HG03469 (cell line): ENCODE measurements at regions not wholly inside any gene's neighbourhood (a gene's known extent, or its start where the extent isn't known, plus 50 kb on each side); places are given as distances from the start of the nearest gene placed in this dataset.
"Not testable (repeated sequence)": the region's sequence is repeated elsewhere in the genome, so short reads cannot be mapped to it uniquely, and the experiment has no call there.

Experiments used
- ATAC-seq: cut with Tn5 transposase; IDR thresholded peaks from one replicate; pipeline ENCODE4 v1.9.1; 2021; ENCODE audit warnings: mild to moderate bottlenecking, moderate library complexity, moderate number of reproducible peaks; ENCODE audit not compliant: unreplicated experiment

DNA sequence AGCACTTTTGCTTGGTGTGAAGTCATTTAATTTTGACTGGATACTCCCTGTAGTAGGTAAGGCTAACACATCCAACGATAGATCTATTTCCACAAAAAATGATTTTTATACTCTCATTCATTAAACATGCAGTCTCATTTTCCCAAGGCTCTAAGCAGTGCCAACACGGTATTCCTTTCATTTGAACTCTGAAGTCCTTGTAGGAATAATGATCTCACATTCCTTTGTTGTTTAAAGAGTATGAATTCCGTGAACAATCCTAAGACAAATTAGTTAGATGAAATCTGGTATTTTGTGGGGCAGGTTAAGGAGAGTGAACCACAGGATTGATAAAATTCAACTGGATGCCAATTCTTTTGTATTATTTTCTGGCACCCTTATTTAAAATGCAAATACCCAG, 66.6 kb downstream of the LACC1 start:
- ATAC-seq = no peak

DNA sequence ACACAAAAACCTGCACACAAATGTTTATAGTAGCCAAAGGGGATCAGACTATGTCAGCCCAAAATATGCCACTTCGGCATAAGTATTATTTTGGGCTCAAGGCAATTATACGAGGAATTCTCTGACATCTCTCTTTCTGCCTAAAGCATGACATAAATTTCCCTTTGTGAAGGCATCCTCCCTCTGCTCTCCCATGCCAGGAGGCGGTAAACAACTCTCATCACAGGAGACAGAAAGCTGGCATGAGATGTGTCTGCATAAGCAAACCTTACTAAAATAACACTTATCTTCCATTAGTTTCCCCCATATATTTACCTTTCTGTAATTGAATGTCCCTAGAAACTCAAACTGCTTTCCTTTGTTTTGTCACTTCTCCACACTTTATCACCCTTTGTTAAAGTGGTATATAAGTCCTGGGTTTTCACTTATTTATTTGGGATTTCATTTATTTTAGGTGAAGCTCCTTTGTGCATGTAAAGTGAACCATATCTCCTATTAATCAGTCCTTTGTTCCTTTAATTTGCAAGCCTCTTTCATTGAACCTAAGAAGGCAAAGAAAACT, 68.3 kb downstream of the LACC1 start:
- ATAC-seq = no peak

DNA sequence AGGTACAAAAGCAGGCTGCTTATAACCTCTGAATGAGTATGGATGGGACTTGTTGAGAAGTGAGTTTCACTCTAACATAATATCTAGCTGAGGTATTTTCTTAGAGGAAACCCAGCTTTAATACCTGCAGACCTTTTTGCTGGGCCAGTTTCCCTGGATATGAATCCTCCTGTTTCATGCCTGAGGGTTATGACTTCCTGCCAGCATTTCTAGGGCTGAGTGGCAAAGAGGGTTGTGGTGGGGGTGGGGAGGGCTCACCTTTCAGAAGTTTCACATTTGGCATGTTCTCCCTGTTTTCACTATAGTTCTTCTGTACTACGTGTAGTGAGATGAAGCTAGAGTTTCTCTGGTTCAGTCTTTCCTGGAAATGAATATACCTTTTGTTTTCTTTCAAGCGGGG, 73.7 kb downstream of the LACC1 start:
- no peak for ATAC-seq

DNA sequence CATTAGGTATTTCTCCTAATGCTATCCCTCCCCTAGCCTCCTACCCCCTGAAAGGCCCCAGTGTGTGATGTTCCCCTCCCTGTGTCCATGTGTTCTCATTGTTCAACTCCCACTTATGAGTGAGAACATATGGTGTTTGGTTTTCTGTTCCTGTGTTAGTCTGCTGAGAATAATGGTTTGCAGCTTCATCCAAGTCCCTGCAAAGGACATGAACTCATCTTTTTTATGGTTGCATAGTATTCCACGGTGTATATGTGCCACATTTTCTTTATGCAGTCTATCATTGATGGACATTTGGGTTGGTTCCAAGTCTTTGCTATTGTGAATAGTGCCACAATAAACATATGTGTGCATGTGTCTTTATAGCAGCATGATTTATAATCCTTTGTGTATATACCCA, 77.3 kb downstream of the LACC1 start:
- not testable (repeated sequence) for ATAC-seq

DNA sequence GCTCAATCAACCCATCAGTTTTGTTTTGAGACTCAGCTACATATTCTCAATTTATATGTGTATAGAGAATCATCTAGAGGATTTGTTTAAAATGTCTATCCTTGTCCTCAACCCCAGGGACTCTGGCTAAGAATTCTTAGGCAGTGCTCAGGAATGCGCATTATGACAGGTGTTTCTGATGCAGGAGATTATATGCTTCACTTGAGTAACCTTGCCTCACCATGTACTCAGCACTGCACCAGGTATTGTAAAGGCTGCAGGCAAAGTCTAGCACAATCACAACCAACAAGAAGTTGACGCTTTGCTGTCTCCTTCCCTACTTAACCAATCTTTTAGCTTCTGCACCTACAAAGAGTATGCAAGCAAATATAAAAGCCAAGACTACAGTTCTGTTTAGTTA, 79.6 kb downstream of the LACC1 start:
- ATAC-seq = no peak

DNA sequence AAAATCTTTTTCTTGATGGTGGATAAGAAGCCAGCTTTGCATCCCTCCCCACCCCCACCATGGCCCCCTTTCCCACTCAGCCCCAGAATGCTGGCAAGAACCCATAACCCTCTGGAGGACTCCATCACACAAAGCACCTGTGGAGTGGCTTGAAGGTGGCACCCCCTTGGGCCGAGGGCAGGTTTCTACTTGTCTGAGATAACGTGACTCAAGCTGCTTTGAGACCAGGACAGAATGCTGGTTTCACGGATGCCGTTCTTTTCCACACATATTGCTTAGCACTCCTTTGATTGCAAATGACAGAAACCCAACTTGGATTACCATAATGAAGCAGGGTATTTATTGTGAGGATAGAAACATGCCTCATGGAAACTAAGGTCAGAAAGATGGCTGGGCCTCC, 82.2 kb downstream of the LACC1 start:
- ATAC-seq = no peak

DNA sequence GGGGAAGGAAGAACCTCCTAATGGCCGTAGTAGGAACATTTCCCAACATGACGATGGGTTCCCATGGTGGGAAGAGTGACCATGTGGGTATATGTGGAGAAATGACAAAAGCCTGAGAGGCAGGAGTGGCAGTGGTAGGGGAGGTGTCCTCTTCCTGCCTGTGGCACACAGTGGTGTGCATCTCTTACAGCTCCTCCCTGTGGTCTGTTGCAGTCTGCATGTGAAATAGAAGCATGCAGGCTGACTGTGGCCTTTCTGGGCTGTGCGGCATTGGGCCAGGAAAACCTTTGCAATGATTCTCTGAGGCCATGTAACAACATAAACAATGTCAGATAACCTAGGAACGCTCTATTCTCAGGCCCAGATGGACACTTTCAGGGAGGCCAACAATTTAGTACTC, 84.0 kb downstream of the LACC1 start:
- no peak for ATAC-seq

DNA sequence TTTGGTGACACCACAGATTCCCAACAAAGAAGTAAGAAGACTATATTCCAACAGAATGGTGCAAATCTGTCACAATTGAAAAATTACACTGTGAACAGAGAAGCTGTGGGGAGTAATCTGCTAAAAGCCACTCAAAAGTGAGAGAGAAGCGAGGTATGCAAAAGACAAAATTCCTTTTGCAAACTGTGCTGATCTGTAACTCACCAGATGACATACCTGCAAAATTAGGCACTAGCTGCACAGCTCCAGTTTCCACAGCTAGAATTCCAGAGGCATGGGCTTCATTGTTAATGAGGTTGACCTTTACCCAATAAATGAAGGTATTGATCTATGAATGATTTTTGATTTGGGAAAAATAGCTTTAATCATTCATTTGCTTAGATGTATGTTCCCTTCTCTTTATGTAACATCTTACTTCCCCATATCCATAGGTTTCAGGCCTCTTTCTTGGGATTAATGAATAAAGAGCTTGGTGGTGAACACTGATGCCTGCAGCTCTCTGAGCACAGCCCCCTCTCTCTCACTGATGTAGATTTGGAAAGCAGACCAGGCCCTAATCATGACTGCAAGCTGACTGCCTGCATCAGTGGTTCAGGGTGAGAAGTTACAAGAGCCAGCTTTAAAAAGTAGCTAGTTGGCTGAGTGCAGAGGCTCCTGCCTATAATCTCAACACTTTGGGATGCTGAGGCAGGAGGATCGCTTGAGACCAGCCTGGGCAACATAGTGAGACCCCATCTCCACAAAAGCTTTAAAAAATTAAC, 85.2 kb downstream of the LACC1 start:
- no peak for ATAC-seq

DNA sequence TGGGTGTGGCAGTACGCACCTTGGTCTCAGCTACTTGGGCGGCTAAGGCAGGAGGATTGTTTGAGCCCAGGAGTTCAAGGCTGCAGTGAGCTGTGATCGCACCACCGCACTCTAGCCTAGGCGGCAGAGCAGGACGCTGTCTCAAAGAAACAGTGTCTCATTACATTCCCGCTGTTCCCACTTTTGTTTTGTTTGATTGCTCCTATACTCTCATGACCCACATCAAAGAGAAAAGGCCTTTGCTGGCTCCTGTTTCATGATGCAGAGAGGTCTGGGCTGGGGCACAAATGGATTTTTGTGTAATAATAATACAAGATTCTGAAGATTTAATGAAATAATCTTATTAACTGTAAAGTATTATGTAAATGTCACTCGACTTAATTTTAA, 85.7 kb downstream of the LACC1 start:
- ATAC-seq = no peak

DNA sequence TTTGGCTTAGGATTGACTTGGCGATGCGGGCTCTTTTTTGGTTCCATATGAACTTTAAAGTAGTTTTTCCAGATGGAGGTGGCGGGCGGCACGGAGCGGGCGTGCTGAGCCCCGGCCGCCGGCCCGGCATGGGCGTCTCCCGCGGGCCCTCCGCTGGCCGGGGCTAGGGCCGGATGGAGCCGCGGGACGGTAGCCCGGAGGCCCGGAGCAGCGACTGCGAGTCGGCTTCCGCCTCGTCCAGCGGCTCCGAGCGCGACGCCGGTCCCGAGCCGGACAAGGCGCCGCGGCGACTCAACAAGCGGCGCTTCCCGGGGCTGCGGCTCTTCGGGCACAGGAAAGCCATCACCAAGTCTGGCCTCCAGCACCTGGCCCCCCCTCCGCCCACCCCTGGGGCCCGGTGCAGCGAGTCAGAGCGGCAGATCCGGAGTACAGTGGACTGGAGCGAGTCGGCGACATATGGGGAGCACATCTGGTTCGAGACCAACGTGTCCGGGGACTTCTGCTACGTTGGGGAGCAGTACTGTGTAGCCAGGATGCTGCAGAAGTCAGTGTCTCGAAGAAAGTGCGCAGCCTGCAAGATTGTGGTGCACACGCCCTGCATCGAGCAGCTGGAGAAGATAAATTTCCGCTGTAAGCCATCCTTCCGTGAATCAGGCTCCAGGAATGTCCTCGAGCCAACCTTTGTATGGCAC, 88.7 kb downstream of the LACC1 start:
- not testable (repeated sequence) for ATAC-seq

DNA sequence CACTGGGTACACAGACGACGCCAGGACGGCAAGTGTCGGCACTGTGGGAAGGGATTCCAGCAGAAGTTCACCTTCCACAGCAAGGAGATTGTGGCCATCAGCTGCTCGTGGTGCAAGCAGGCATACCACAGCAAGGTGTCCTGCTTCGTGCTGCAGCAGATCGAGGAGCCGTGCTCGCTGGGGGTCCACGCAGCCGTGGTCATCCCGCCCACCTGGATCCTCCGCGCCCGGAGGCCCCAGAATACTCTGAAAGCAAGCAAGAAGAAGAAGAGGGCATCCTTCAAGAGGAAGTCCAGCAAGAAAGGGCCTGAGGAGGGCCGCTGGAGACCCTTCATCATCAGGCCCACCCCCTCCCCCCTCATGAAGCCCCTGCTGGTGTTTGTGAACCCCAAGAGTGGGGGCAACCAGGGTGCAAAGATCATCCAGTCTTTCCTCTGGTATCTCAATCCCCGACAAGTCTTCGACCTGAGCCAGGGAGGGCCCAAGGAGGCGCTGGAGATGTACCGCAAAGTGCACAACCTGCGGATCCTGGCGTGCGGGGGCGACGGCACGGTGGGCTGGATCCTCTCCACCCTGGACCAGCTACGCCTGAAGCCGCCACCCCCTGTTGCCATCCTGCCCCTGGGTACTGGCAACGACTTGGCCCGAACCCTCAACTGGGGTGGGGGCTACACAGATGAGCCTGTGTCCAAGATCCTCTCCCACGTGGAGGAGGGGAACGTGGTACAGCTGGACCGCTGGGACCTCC, 89.4 kb downstream of the LACC1 start:
- ATAC-seq = not testable (repeated sequence)

DNA sequence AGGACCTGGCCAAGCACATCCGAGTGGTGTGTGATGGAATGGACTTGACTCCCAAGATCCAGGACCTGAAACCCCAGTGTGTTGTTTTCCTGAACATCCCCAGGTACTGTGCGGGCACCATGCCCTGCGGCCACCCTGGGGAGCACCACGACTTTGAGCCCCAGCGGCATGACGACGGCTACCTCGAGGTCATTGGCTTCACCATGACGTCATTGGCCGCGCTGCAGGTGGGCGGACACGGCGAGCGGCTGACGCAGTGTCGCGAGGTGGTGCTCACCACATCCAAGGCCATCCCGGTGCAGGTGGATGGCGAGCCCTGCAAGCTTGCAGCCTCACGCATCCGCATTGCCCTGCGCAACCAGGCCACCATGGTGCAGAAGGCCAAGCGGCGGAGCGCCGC, 90.2 kb downstream of the LACC1 start:
- not testable (repeated sequence) for ATAC-seq

DNA sequence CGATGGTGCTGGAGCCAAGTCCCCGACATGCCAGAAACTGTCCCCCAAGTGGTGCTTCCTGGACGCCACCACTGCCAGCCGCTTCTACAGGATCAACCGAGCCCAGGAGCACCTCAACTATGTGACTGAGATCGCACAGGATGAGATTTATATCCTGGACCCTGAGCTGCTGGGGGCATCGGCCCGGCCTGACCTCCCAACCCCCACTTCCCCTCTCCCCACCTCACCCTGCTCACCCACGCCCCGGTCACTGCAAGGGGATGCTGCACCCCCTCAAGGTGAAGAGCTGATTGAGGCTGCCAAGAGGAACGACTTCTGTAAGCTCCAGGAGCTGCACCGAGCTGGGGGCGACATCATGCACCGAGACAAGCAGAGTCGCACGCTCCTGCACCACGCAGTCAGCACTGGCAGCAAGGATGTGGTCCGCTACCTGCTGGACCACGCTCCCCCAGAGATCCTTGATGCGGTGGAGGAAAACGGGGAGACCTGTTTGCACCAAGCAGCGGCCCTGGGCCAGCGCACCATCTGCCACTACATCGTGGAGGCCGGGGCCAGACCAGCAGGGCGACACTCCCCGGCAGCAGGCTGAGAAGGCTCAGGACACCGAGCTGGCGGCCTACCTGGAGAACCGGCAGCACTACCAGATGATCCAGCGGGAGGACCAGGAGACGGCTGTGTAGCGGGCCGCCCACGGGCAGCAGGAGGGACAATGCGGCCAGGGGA, 91.0 kb downstream of the LACC1 start:
- not testable (repeated sequence) for ATAC-seq

DNA sequence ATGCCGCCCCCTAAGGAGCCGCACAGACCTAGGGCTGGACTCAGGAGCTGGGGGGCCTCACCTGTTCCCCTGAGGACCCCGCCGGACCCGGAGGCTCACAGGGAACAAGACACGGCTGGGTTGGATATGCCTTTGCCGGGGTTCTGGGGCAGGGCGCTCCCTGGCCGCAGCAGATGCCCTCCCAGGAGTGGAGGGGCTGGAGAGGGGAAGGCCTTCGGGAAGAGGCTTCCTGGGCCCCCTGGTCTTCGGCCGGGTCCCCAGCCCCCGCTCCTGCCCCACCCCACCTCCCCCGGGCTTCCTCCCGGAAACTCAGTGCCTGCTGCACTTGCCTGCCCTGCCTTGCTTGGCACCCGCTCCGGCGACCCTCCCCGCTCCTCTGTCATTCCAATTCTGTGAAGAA, 91.6 kb downstream of the LACC1 start:
- ATAC-seq = not testable (repeated sequence)

DNA sequence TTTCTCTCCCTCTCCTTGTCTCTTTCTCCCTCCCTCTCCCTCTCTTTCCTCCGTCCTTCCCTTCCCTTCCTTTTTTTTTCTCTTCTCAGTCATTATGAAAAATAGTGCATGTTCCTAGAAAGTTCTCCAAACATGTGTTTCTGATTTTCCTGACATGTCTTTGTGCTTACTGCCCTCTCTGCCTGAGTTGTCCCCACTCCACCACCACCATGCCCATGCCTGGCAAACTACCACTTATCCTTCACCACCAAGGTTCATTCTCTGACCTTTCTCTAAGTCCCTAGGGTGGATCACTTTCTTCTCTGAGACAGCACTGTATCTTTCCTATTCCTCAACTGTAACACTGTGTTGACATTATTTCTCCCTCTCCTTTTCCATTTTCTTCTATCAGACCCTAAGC, 98.2 kb downstream of the LACC1 start:
- no peak for ATAC-seq

DNA sequence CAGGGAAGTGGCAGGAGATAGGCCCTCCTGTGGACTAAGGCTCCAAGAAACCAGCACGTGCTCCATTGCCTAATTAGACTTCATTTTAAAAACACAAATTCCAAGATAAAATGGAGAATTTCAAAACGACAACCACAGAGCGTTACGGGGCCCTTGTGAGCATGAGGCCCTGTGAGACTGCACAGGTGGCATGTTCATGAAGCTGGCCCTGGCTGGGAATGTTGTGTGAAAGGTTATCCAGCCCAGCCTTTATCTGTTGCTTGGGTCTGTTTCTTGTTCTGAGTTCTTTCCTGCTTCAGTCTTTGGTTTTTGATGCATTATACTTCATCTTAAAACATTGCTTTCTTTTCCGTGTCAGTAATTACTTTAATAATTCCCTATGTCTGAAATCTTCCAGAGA, 99.0 kb downstream of the LACC1 start:
- no peak for ATAC-seq

DNA sequence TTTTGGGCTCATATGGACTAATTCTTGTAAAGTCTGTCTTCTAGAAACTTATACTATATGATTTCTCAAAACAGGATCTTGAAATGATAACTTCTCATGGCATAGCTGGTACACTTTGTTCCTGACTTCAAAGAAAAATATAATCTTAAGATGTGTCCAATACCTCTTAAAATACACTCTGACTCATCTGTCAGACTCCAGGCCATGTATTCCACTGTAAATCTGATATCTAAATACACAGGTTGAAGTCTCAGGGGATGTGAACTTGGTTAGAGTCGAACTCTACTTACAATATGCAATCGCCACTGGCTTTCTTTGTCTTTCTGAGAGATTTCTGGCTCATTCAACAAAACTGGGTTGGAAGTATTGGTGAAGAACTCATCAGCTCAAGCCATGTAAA, 99.8 kb downstream of the LACC1 start:
- no peak for ATAC-seq

DNA sequence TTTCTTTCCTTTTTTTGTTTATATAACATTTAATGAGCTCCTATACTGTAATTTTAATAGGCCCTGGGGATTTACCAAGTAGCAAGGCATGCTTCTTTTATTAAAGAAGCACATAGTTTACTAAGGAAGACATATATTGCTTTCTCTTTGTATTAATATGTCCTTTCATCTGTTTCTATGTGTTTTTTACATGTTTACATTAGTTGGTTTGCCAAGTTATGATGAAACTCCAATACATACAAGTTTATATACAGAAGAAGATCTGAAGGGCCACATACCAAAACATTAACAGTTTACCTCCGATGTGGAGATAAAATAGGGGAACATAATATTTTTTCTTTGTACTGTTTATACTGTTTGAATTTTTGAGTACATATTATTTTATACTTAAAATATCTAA, 100.9 kb downstream of the LACC1 start:
- ATAC-seq = no peak

DNA sequence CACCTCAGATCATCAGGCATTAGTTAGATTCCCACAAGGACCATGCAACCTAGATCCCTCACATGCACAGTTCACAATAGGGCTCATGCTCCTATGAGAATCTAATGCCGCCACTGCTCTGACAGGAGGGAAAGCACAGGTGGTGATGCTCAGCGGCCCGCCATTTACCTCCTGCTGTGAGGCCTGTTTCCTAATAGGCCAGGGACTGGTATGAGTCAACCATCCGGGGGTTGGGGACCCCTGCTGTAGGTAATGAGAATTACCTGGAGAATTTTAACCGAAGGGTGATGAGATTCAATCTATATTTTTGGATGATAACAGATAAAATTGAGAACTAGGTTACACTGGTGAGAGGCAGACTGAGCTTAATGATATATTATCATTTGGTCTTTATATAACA, 101.4 kb downstream of the LACC1 start:
- ATAC-seq = no peak

DNA sequence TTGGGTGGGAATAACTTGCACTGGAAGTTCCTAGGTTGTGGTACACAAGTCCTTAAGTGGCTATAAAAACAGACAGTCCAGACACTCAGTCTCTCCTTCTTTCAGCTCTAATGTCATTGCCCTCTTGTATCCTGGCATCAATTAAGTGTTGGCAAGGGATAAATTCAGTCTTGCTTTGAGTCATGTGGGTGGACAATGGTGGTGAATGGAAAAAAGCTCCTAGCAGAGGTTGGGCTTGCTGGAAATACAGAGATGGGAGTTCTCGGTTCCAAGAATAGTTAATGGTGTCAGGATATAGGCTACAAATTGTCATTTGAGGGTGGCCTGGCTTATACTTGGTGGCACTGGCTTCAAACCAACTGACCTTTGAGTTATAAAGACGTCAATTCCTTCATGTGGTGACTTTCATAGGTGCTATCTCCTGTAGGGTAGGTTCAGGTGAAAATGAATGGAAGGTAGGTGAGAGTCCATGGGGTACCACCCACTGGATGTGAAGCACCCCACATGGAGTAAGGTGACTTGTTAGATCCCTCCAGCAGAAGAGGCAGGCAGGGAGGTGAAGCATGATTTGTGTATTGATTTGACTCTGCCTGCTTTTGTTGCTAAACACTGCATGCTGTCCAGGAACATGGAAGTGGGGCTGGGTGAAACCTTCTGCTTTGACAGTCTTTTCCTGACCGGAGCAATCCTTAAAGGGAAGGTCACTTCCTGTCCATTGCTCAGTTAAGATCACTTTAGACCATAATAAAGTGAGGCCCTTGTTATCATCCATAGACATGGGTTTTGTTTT, 102.0 kb downstream of the LACC1 start:
- ATAC-seq = no peak
